Ishikawa (cell line): ENCODE measurements at regions not wholly inside any gene's neighbourhood (a gene's known extent, or its start where the extent isn't known, plus 50 kb on each side); places are given as distances from the start of the nearest gene placed in this dataset.

Experiments
- EP300 ChIP-seq: IDR thresholded peaks from 2 replicates; pipeline ENCODE4 v1.6.1; 2012; ENCODE audit warnings: borderline replicate concordance
- FOXM1 ChIP-seq: IDR thresholded peaks from 2 replicates; pipeline ENCODE4 v1.6.1; 2012; ENCODE audit warnings: low read depth, borderline replicate concordance
- TF ChIP-seq, protein P1 (sequence below): IDR thresholded peaks from 2 replicates; pipeline ENCODE4 v1.6.1; 2012; ENCODE audit warnings: low read depth, mild to moderate bottlenecking

DNA sequence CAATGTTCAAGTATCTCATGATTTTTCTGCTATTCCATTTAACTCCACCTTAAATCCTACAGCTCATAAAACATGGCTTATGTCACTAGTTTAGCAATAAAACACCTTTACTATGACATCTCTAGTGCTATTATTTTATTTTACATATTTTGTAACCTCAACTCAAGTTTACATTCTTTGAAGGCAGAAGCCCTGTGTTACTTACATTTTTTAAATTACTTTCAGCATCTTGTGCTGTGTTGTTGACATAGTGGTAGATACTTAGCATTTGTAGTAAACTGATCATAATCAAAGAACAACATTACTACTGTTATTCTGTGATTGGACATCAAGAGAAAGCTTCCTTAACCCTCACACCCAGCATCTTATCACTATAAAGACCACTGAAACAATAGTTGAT lies 216.1 kb downstream of the BMP4 start:
- TF ChIP-seq EP300 (no peak), FOXM1 (no peak)
- TF ChIP-seq, protein P1, sequence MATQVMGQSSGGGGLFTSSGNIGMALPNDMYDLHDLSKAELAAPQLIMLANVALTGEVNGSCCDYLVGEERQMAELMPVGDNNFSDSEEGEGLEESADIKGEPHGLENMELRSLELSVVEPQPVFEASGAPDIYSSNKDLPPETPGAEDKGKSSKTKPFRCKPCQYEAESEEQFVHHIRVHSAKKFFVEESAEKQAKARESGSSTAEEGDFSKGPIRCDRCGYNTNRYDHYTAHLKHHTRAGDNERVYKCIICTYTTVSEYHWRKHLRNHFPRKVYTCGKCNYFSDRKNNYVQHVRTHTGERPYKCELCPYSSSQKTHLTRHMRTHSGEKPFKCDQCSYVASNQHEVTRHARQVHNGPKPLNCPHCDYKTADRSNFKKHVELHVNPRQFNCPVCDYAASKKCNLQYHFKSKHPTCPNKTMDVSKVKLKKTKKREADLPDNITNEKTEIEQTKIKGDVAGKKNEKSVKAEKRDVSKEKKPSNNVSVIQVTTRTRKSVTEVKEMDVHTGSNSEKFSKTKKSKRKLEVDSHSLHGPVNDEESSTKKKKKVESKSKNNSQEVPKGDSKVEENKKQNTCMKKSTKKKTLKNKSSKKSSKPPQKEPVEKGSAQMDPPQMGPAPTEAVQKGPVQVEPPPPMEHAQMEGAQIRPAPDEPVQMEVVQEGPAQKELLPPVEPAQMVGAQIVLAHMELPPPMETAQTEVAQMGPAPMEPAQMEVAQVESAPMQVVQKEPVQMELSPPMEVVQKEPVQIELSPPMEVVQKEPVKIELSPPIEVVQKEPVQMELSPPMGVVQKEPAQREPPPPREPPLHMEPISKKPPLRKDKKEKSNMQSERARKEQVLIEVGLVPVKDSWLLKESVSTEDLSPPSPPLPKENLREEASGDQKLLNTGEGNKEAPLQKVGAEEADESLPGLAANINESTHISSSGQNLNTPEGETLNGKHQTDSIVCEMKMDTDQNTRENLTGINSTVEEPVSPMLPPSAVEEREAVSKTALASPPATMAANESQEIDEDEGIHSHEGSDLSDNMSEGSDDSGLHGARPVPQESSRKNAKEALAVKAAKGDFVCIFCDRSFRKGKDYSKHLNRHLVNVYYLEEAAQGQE = no peak
